ENCODE measurements at regions not wholly inside any gene's neighbourhood (a gene's known extent, or its start where the extent isn't known, plus 50 kb on each side); places are given as distances from the start of the nearest gene placed in this dataset.
"Not testable (repeated sequence)": the region's sequence is repeated elsewhere in the genome, so short reads cannot be mapped to it uniquely, and the experiment has no call there.

GRCh38 chr9:108041551-108041950 is 552.0 kb upstream of the KLF4 start:
- DNase-seq: no peak
- TF ChIP-seq POLR2A (IDR thresholded peaks at IDR 0.05; ENCODE audit: low read length) (no peak), GATA1 (IDR thresholded peaks at IDR 0.05; ENCODE audit: low read depth, low read length) (no peak)

- TF ChIP-seq POLR2A (IDR thresholded peaks at IDR 0.05; ENCODE audit: low read length): no peak
- TF ChIP-seq GATA1 (IDR thresholded peaks at IDR 0.05; ENCODE audit: low read depth, low read length): no peak
- DNase-seq: no peak
These were observed 551.2 kb upstream of the KLF4 start for GRCh38 chr9:108040783-108041182.

GRCh38 chr9:108039493-108039892 is 549.9 kb upstream of the KLF4 start:
- DNase-seq: no peak
- TF ChIP-seq GATA1 (IDR thresholded peaks at IDR 0.05; ENCODE audit: low read depth, low read length): no peak
- TF ChIP-seq POLR2A (IDR thresholded peaks at IDR 0.05; ENCODE audit: low read length): no peak

- DNase-seq: no peak
- TF ChIP-seq GATA1 (IDR thresholded peaks at IDR 0.05; ENCODE audit: low read depth, low read length): no peak
- TF ChIP-seq POLR2A (IDR thresholded peaks at IDR 0.05; ENCODE audit: low read length): no peak
These were observed 549.4 kb upstream of the KLF4 start for GRCh38 chr9:108039012-108039411.

- DNase-seq: no peak
- TF ChIP-seq POLR2A (IDR thresholded peaks at IDR 0.05; ENCODE audit: low read length): no peak
- no peak for TF ChIP-seq GATA1 (IDR thresholded peaks at IDR 0.05; ENCODE audit: low read depth, low read length)
These were observed 545.9 kb upstream of the KLF4 start for GRCh38 chr9:108035487-108035886.

GRCh38 chr9:108033976-108034964 is 544.7 kb upstream of the KLF4 start:
- no peak for DNase-seq
- TF ChIP-seq GATA1 (IDR thresholded peaks at IDR 0.05; ENCODE audit: low read depth, low read length) (no peak), POLR2A (IDR thresholded peaks at IDR 0.05; ENCODE audit: low read length) (no peak)

GRCh38 chr9:108032079-108032478 is 542.5 kb upstream of the KLF4 start:
- DNase-seq: not testable (repeated sequence)

- DNase-seq: not testable (repeated sequence)
These were observed 541.7 kb upstream of the KLF4 start for GRCh38 chr9:108031221-108031620.

GRCh38 chr9:108026718-108027117 is 537.1 kb upstream of the KLF4 start:
- not testable (repeated sequence) for DNase-seq

- TF ChIP-seq POLR2A (IDR thresholded peaks at IDR 0.05; ENCODE audit: low read length) (no peak), GATA1 (IDR thresholded peaks at IDR 0.05; ENCODE audit: low read depth, low read length) (no peak)
- DNase-seq: no peak
These were observed 535.0 kb upstream of the KLF4 start for GRCh38 chr9:108024604-108025003.

GRCh38 chr9:108022246-108022935 is 532.8 kb upstream of the KLF4 start:
- TF ChIP-seq POLR2A (IDR thresholded peaks at IDR 0.05; ENCODE audit: low read length): no peak
- TF ChIP-seq GATA1 (IDR thresholded peaks at IDR 0.05; ENCODE audit: low read depth, low read length): no peak
- no peak for DNase-seq

- DNase-seq: no peak
These were observed 531.6 kb upstream of the KLF4 start for GRCh38 chr9:108021096-108021710.

GRCh38 chr9:108019821-108020220 is 530.3 kb upstream of the KLF4 start:
- no peak for DNase-seq
- TF ChIP-seq GATA1 (IDR thresholded peaks at IDR 0.05; ENCODE audit: low read depth, low read length) (no peak), POLR2A (IDR thresholded peaks at IDR 0.05; ENCODE audit: low read length) (no peak)

More at GRCh38 chr9:108021096-108021710, 531.6 kb upstream of the KLF4 start:
- TF ChIP-seq GATA1 (IDR thresholded peaks at IDR 0.05; ENCODE audit: low read depth, low read length) (no peak), POLR2A (IDR thresholded peaks at IDR 0.05; ENCODE audit: low read length) (no peak)

GRCh38 chr9:108017671-108018070 is 528.1 kb upstream of the KLF4 start:
- TF ChIP-seq GATA1 (IDR thresholded peaks at IDR 0.05; ENCODE audit: low read depth, low read length) (no peak), POLR2A (IDR thresholded peaks at IDR 0.05; ENCODE audit: low read length) (no peak)
- DNase-seq: no peak

Data from erythroblast (primary cell).